HUES64 (cell line): ENCODE measurements at regions not wholly inside any gene's neighbourhood (a gene's known extent, or its start where the extent isn't known, plus 50 kb on each side); places are given as distances from the start of the nearest gene placed in this dataset.

Experiments used
- H3K27ac ChIP-seq: 2 replicates; pipeline ENCODE4 v1.7.0; 2013; ENCODE audit warnings: low read depth, low read length, inconsistent platforms
- H3K27me3 ChIP-seq: 2 replicates; pipeline ENCODE4 v1.6.1; 2013; ENCODE audit warnings: mild to moderate bottlenecking, low read length; ENCODE audit not compliant: insufficient read depth
- H3K36me3 ChIP-seq: 2 replicates; pipeline ENCODE4 v1.6.1; 2013; ENCODE audit warnings: mild to moderate bottlenecking, low read length; ENCODE audit not compliant: insufficient read depth
- H3K4me1 ChIP-seq: 2 replicates; pipeline ENCODE4 v1.6.1; 2013; ENCODE audit warnings: mild to moderate bottlenecking, low read length, moderate library complexity; ENCODE audit not compliant: insufficient read depth
- H3K4me3 ChIP-seq: 2 replicates; pipeline ENCODE4 v1.5.1; 2013; ENCODE audit warnings: mild to moderate bottlenecking, low read length, moderate library complexity
- H3K9ac ChIP-seq: 2 replicates; pipeline ENCODE4 v1.6.1; 2013; ENCODE audit warnings: mild to moderate bottlenecking, low read depth, low read length
- H3K9me3 ChIP-seq: 2 replicates; pipeline ENCODE4 v1.6.1; 2013; ENCODE audit warnings: low read depth, low read length; ENCODE audit not compliant: insufficient read depth
- WGBS: fragments of 150-250, 120-280 bp; methylation state at CpG from one replicate; pipeline ENCODE4 v1.1.7; 2013; ENCODE audit warnings: missing lambda C conversion rate; 5-methylcytosine and 5-hydroxymethylcytosine counted together

GRCh38 chr5:118778941-118779340 lies 209.4 kb downstream of the DTWD2 start:
- Histone ChIP-seq H3K4me1 (0 out of 2 replicates have a peak, but pooled peaks cover 6% of the 10 kb centered on the region), H3K9ac (no peak overlapping the region), H3K4me3 (no peak overlapping the region), H3K27me3 (no peaks in the 10 kb centered on the region), H3K27ac (no peak overlapping the region), H3K9me3 (no peaks in the 10 kb centered on the region), H3K36me3 (no peaks in the 10 kb centered on the region)
- 93% methylated on average over 4 of the region's 4 CpGs for WGBS

DNA sequence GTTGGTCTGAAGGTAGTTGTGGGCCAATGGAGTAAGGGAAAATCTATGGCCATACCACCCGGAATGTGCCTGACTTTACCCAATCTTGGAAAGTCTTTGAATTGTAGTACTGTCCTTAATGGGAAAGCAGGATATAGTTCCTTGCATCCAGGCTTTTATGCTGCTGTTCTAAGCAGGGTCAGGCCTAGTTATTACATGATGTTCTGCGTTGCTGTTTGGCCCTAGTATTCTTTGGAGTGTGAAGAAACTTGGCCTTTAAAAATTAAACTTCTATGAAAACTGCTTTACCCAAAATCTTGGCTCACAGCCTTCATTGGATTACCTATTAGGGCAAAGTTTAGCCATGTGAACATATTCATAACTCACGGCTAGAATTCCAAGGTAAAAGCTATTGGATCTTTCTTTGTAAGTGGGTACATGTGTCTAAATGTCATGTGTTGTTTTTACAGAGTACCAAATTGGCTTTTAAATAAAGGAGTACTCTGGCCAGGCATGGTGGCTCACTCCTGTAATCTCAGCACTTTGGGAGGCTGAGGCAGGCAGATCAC lies 211.1 kb downstream of the DTWD2 start:
- 95% methylated on average over 3 of the region's 3 CpGs for WGBS
- no peak overlapping the region for H3K4me3 ChIP-seq
- 0 out of 2 replicates have a peak, but pooled peaks cover 6% of the 10 kb centered on the region for H3K4me1 ChIP-seq
- H3K27me3 ChIP-seq = no peaks in the 10 kb centered on the region
- no peaks in the 10 kb centered on the region for H3K9me3 ChIP-seq
- no peak overlapping the region for H3K9ac ChIP-seq
- H3K27ac ChIP-seq = no peak overlapping the region
- no peaks in the 10 kb centered on the region for H3K36me3 ChIP-seq

DNA sequence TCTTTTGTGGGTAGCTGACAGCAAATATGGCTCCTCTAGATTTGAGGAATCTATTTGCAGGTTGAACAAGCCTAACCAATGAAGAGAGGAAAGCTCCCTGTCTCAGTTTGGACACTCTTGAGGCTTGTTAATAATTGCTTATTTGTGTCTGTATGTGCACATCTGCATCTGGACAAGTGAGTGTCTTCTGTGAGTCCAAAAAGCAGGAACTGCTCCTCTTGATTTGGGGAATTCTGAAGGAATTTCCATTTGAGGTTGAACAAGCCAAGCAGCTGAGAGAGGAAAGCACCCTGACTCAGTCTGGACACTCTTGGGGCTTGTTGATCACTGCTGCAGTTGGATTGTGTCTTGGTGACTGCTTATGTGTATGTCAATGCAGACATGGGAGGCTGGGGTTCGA lies 211.6 kb downstream of the DTWD2 start:
- H3K9me3 ChIP-seq = no peaks in the 10 kb centered on the region
- no peak overlapping the region for H3K27ac ChIP-seq
- 100% methylated on average over 1 of the region's 1 CpG for WGBS
- no peaks in the 10 kb centered on the region for H3K36me3 ChIP-seq
- no peak overlapping the region for H3K4me3 ChIP-seq
- 0 out of 2 replicates have a peak, but pooled peaks cover 6% of the 10 kb centered on the region for H3K4me1 ChIP-seq
- H3K27me3 ChIP-seq = no peaks in the 10 kb centered on the region
- H3K9ac ChIP-seq = no peak overlapping the region

DNA sequence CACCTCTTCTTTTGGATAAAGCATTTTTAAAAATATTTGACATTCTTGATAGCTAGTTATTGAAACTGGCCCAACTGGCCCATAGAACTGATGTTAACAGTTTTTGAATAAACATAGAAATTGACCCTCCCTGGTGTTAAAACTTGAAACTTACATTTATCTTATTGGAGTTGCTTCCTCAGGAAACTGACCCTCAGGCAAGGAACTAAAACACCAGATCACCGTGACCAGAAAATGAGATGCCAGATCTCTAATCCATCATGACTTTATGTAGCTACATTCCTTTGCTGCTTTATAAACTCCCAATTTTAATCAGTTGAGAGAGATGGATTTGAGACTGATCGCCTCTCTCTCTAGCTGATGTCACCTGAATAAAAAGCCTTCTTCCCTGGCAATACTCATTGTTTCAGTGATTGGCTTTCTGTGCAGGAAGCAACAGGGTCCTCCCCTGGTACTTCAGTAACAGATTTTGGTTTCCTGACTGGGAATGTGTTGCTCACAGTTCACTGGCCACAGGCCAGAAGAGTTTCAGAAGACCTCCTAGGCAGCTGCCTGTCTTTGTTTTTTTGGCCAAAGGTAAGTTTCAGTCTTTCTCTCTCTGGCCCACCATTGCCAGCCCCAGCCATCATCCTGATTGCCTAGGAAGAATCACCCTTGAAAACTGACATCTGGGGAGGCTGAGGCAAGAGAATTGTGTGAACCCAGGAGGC lies 212.4 kb downstream of the DTWD2 start:
- Histone ChIP-seq H3K9me3 (no peaks in the 10 kb centered on the region), H3K27ac (no peak overlapping the region), H3K27me3 (no peaks in the 10 kb centered on the region), H3K4me3 (no peak overlapping the region), H3K9ac (no peak overlapping the region), H3K36me3 (no peaks in the 10 kb centered on the region), H3K4me1 (0 out of 2 replicates have a peak, but pooled peaks cover 6% of the 10 kb centered on the region)
- 96% methylated on average over 2 of the region's 2 CpGs for WGBS

- no peaks in the 10 kb centered on the region for H3K36me3 ChIP-seq
- H3K9ac ChIP-seq = no peak overlapping the region
- no peaks in the 10 kb centered on the region for H3K4me1 ChIP-seq
- H3K27ac ChIP-seq = no peak overlapping the region
- H3K9me3 ChIP-seq = no peaks in the 10 kb centered on the region
- 91% methylated on average over 1 of the region's 1 CpG for WGBS
- H3K27me3 ChIP-seq = no peaks in the 10 kb centered on the region
- no peak overlapping the region for H3K4me3 ChIP-seq
These were observed 219.7 kb downstream of the DTWD2 start for GRCh38 chr5:118768607-118769175.

DNA sequence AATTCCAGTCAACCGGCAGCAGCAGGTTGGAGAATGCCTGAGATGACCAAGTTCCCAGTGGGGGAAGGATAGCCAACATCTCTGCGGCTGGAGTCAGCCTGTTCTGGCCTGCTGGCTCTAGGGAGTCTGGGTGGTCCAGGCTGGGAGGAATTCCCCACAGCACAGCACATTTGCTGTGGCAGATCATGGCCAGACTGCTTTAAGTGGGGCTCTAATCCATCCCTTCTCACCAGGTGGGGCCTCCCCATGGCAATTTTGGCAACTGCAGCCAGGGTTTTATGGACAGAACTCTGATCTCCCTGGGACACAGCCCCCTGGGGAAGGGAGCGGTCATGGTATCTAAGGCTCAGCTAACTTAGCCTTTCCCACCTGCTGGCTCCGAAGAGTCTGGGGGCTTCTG lies 226.1 kb downstream of the DTWD2 start:
- WGBS = 96% methylated on average over 4 of the region's 4 CpGs
- no peak overlapping the region for H3K27ac ChIP-seq
- H3K9me3 ChIP-seq = no peaks in the 10 kb centered on the region

DNA sequence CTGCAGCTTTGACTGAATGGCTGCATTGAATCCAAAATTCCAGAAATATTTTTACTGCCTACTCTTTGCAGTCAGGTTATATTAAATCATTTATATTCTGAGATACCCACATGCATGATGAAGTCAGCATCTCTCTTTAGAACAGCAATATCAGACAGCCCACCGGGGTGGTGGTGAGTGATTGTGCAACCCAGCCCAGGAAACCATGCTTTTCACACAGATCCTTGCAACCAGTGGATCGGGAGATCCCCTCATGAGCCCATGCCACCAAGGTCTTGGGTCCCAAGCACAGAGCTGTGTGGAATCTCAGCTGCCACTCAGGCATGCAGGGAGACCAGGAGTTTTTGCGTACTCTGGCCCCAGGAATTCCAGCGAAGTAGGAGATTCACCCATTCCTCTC lies 226.5 kb downstream of the DTWD2 start:
- no peaks in the 10 kb centered on the region for H3K4me1 ChIP-seq
- H3K27ac ChIP-seq = no peak overlapping the region
- H3K27me3 ChIP-seq = no peaks in the 10 kb centered on the region
- H3K36me3 ChIP-seq = no peaks in the 10 kb centered on the region
- WGBS = 94% methylated on average over 4 of the region's 4 CpGs
- no peak overlapping the region for H3K9ac ChIP-seq
- H3K9me3 ChIP-seq = no peaks in the 10 kb centered on the region
- no peak overlapping the region for H3K4me3 ChIP-seq

More for the DNA sequence above, 226.1 kb downstream of the DTWD2 start:
- Histone ChIP-seq H3K9ac (no peak overlapping the region), H3K36me3 (no peaks in the 10 kb centered on the region), H3K4me1 (no peaks in the 10 kb centered on the region), H3K27me3 (no peaks in the 10 kb centered on the region), H3K4me3 (no peak overlapping the region)

GRCh38 chr5:118752969-118753368 lies 235.4 kb downstream of the DTWD2 start:
- Histone ChIP-seq H3K4me3 (no peak overlapping the region), H3K36me3 (no peaks in the 10 kb centered on the region), H3K9me3 (no peaks in the 10 kb centered on the region), H3K4me1 (no peaks in the 10 kb centered on the region), H3K27me3 (no peaks in the 10 kb centered on the region), H3K27ac (no peak overlapping the region), H3K9ac (no peak overlapping the region)
- WGBS = 97% methylated on average over 5 of the region's 5 CpGs

- Histone ChIP-seq H3K4me3 (no peak overlapping the region), H3K36me3 (no peaks in the 10 kb centered on the region), H3K27ac (no peak overlapping the region), H3K9ac (no peak overlapping the region), H3K4me1 (no peaks in the 10 kb centered on the region), H3K9me3 (0 out of 2 replicates have a peak, but pooled peaks cover 3% of the 10 kb centered on the region), H3K27me3 (no peaks in the 10 kb centered on the region)
- WGBS = 90% methylated on average over 4 of the region's 4 CpGs
These were observed 252.0 kb downstream of the DTWD2 start for GRCh38 chr5:118736396-118736795.

DNA sequence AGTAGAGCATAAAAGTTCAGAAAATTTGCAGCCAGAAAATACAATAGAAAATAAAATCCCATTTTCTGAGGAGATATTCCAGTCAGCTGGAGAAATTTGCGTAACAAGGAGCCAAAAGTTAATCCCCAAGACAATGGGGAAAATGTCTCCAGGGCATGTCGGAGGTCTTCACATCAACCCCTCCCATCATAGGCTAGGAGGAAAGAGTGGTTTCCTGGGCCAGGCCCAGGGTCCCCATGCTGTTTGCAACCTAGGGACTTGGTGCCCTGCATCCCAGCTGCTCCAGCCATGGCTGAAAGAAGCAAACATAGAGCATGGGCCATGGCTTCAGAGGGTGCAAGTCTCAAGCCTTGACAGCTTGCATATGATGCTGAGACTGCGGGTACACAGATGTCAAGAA lies 255.0 kb downstream of the DTWD2 start:
- no peaks in the 10 kb centered on the region for H3K27me3 ChIP-seq
- peaks cover 5% of the 10 kb centered on the region; the same call in 1 of the 2 replicates for H3K4me1 ChIP-seq
- 0 out of 2 replicates have a peak, but pooled peaks cover 3% of the 10 kb centered on the region for H3K9me3 ChIP-seq
- 94% methylated on average over 3 of the region's 3 CpGs for WGBS
- H3K4me3 ChIP-seq = no peak overlapping the region
- H3K9ac ChIP-seq = no peak overlapping the region
- H3K27ac ChIP-seq = no peak overlapping the region
- H3K36me3 ChIP-seq = no peaks in the 10 kb centered on the region

GRCh38 chr5:118728191-118728590 lies 260.2 kb downstream of the DTWD2 start:
- Histone ChIP-seq H3K4me3 (no peak overlapping the region), H3K4me1 (peaks cover 5% of the 10 kb centered on the region; the same call in 1 of the 2 replicates), H3K36me3 (no peaks in the 10 kb centered on the region), H3K9me3 (no peaks in the 10 kb centered on the region), H3K27ac (no peak overlapping the region), H3K27me3 (no peaks in the 10 kb centered on the region), H3K9ac (no peak overlapping the region)
- 82% methylated on average over 2 of the region's 2 CpGs for WGBS
